ENCODE measurements at regions not wholly inside any gene's neighbourhood (a gene's known extent, or its start where the extent isn't known, plus 50 kb on each side); places are given as distances from the start of the nearest gene placed in this dataset.

DNA sequence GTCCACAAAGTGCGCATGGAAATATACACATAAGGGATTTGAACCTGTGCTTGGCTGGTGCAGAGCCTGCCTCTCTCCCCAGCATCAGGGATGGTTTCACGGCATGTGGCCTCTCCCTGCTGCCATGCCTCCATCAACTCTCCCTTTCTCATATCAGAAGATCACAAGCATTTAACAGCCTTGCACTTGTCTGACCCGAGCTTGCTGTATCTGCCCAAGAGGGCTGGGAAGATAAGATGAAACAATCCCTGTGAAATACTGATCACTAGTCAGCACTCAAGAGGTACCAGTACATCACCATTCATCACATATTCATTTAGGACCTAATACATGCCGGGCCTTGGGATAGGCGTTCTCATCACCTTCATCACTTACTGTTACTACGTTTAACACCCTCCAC is 107.6 kb upstream of the ARHGEF3 start:
- TF ChIP-seq, protein P1, sequence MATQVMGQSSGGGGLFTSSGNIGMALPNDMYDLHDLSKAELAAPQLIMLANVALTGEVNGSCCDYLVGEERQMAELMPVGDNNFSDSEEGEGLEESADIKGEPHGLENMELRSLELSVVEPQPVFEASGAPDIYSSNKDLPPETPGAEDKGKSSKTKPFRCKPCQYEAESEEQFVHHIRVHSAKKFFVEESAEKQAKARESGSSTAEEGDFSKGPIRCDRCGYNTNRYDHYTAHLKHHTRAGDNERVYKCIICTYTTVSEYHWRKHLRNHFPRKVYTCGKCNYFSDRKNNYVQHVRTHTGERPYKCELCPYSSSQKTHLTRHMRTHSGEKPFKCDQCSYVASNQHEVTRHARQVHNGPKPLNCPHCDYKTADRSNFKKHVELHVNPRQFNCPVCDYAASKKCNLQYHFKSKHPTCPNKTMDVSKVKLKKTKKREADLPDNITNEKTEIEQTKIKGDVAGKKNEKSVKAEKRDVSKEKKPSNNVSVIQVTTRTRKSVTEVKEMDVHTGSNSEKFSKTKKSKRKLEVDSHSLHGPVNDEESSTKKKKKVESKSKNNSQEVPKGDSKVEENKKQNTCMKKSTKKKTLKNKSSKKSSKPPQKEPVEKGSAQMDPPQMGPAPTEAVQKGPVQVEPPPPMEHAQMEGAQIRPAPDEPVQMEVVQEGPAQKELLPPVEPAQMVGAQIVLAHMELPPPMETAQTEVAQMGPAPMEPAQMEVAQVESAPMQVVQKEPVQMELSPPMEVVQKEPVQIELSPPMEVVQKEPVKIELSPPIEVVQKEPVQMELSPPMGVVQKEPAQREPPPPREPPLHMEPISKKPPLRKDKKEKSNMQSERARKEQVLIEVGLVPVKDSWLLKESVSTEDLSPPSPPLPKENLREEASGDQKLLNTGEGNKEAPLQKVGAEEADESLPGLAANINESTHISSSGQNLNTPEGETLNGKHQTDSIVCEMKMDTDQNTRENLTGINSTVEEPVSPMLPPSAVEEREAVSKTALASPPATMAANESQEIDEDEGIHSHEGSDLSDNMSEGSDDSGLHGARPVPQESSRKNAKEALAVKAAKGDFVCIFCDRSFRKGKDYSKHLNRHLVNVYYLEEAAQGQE (IDR thresholded peaks at IDR 0.05; ENCODE audit: low read depth): no peak
- TF ChIP-seq, protein P2, sequence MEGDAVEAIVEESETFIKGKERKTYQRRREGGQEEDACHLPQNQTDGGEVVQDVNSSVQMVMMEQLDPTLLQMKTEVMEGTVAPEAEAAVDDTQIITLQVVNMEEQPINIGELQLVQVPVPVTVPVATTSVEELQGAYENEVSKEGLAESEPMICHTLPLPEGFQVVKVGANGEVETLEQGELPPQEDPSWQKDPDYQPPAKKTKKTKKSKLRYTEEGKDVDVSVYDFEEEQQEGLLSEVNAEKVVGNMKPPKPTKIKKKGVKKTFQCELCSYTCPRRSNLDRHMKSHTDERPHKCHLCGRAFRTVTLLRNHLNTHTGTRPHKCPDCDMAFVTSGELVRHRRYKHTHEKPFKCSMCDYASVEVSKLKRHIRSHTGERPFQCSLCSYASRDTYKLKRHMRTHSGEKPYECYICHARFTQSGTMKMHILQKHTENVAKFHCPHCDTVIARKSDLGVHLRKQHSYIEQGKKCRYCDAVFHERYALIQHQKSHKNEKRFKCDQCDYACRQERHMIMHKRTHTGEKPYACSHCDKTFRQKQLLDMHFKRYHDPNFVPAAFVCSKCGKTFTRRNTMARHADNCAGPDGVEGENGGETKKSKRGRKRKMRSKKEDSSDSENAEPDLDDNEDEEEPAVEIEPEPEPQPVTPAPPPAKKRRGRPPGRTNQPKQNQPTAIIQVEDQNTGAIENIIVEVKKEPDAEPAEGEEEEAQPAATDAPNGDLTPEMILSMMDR (IDR thresholded peaks at IDR 0.05 in 2 of 3, conservative IDR thresholded peaks at IDR 0.05 in 1 of 3; ENCODE audit: borderline replicate concordance in 1 of 3, insufficient read depth in 1 of 3, low read depth in 2 of 3, low read length in 2 of 3): no peak
- TF ChIP-seq, protein P3, sequence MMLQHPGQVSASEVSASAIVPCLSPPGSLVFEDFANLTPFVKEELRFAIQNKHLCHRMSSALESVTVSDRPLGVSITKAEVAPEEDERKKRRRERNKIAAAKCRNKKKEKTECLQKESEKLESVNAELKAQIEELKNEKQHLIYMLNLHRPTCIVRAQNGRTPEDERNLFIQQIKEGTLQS (IDR thresholded peaks at IDR 0.05): no peak

Data from HCT116 (cell line).